ENCODE measurements at regions not wholly inside any gene's neighbourhood (a gene's known extent, or its start where the extent isn't known, plus 50 kb on each side); places are given as distances from the start of the nearest gene placed in this dataset.

- Mint-ChIP-seq H3K27ac (no peak overlapping the region), H3K4me3 (no peak overlapping the region), H3K9me3 (peaks cover 10% of the 10 kb centered on the region; the same call in 2 of the 3 replicates), H3K4me1 (peaks cover 6% of the 10 kb centered on the region; the same call in 1 of the 3 replicates), H3K36me3 (ENCODE audit: low read depth) (peaks cover 15% of the 10 kb centered on the region; the same call in 2 of the 3 replicates), H3K27me3 (ENCODE audit: insufficient read depth, low read depth, poor library complexity) (no peaks in the 10 kb centered on the region)
- Histone ChIP-seq H2AFZ (no peak overlapping the region), H3K9me2 (ENCODE audit: insufficient read depth) (peaks cover 6% of the 10 kb centered on the region; the same call in 1 of the 2 replicates), H3K4me3 (no peak overlapping the region), H3K4me2 (no peak overlapping the region), H3K27ac (ENCODE audit: low read depth) (no peak overlapping the region), H3F3A (replicated peaks; ENCODE audit: low read depth) (no peaks in the 10 kb centered on the region), H3K4me1 (ENCODE audit: insufficient read depth) (no peaks in the 10 kb centered on the region), H3K36me3 (ENCODE audit: insufficient read depth) (no peaks in the 10 kb centered on the region), H4K20me1 (replicated peaks; ENCODE audit: insufficient read depth) (no peaks in the 10 kb centered on the region), H3K27me3 (ENCODE audit: insufficient read depth) (no peaks in the 10 kb centered on the region), H3K79me2 (replicated peaks; ENCODE audit: insufficient read depth) (no peaks in the 10 kb centered on the region)
- TF ChIP-seq ETS1 (IDR thresholded peaks at IDR 0.05): no peak
- no peak for TF ChIP-seq CTCF (conservative IDR thresholded peaks at IDR 0.05; ENCODE audit: low read depth in 2 of 2)
- no peak for TF ChIP-seq CREB1 (CRISPR knock-in tag; IDR thresholded peaks at IDR 0.05; ENCODE audit: low read depth)
- no peak for ATAC-seq
- DNase-seq (ENCODE audit: low spot score): no peak
Observed at GRCh38 chr6:80540700-80541099, 434.2 kb downstream of the BCKDHB start.

GRCh38 chr6:80537118-80537972 is 430.9 kb downstream of the BCKDHB start:
- Mint-ChIP-seq H3K27me3 (ENCODE audit: insufficient read depth, low read depth, poor library complexity) (no peaks in the 10 kb centered on the region), H3K27ac (no peak overlapping the region), H3K9me3 (peaks cover 19% of the 10 kb centered on the region; the same call in 2 of the 3 replicates), H3K4me3 (no peak overlapping the region), H3K4me1 (peaks cover 6% of the 10 kb centered on the region; the same call in 1 of the 3 replicates), H3K36me3 (ENCODE audit: low read depth) (peaks cover 23% of the 10 kb centered on the region; the same call in 2 of the 3 replicates)
- DNase-seq (ENCODE audit: low spot score): no peak
- no peaks in the 10 kb centered on the region for H3K79me2 ChIP-seq (replicated peaks; ENCODE audit: insufficient read depth)
- peaks cover 6% of the 10 kb centered on the region; the same call in 1 of the 2 replicates for H3K9me2 ChIP-seq (ENCODE audit: insufficient read depth)
- no peaks in the 10 kb centered on the region for H3K4me1 ChIP-seq (ENCODE audit: insufficient read depth)
- H3K4me3 ChIP-seq: no peak overlapping the region
- no peaks in the 10 kb centered on the region for H4K20me1 ChIP-seq (replicated peaks; ENCODE audit: insufficient read depth)
- H3K27ac ChIP-seq (ENCODE audit: low read depth): no peak overlapping the region
- H3F3A ChIP-seq (replicated peaks; ENCODE audit: low read depth): no peaks in the 10 kb centered on the region
- no peaks in the 10 kb centered on the region for H3K36me3 ChIP-seq (ENCODE audit: insufficient read depth)
- H3K4me2 ChIP-seq: no peak overlapping the region
- ATAC-seq: no peak
- peak overlapping the region; percentile 44; the same call in 1 of the 2 replicates for H2AFZ ChIP-seq
- H3K27me3 ChIP-seq (ENCODE audit: insufficient read depth): no peaks in the 10 kb centered on the region
- no peak for TF ChIP-seq ZNF114 (CRISPR knock-in tag; IDR thresholded peaks at IDR 0.05)
- TF ChIP-seq POLR2AphosphoS5 (IDR thresholded peaks at IDR 0.05; ENCODE audit: low read depth): no peak
- no peak for TF ChIP-seq ZNF462 (CRISPR knock-in tag; IDR thresholded peaks at IDR 0.05)
- no peak for TF ChIP-seq EZH2phosphoT487 (IDR thresholded peaks at IDR 0.05; ENCODE audit: unreplicated experiment)
- no peak for TF ChIP-seq ZNF331 (CRISPR knock-in tag; IDR thresholded peaks at IDR 0.05; ENCODE audit: low read depth)
- no peak for TF ChIP-seq CREB1 (CRISPR knock-in tag; IDR thresholded peaks at IDR 0.05; ENCODE audit: low read depth)
- no peak for TF ChIP-seq ETS1 (IDR thresholded peaks at IDR 0.05)
- no peak for TF ChIP-seq NANOG (IDR thresholded peaks at IDR 0.05; ENCODE audit: borderline replicate concordance)
- TF ChIP-seq JUNB (IDR thresholded peaks at IDR 0.05; ENCODE audit: unreplicated experiment): no peak

All from GM23338 (cell line).